NCI-H510A (cell line): ENCODE measurements at regions not wholly inside any gene's neighbourhood (a gene's known extent, or its start where the extent isn't known, plus 50 kb on each side); places are given as distances from the start of the nearest gene placed in this dataset.
"Not testable (repeated sequence)": the region's sequence is repeated elsewhere in the genome, so short reads cannot be mapped to it uniquely, and the experiment has no call there.

Source experiments
- DNase-seq: peaks from one replicate; lab custom pipeline; 2025; lab: John Stamatoyannopoulos, UW

DNA sequence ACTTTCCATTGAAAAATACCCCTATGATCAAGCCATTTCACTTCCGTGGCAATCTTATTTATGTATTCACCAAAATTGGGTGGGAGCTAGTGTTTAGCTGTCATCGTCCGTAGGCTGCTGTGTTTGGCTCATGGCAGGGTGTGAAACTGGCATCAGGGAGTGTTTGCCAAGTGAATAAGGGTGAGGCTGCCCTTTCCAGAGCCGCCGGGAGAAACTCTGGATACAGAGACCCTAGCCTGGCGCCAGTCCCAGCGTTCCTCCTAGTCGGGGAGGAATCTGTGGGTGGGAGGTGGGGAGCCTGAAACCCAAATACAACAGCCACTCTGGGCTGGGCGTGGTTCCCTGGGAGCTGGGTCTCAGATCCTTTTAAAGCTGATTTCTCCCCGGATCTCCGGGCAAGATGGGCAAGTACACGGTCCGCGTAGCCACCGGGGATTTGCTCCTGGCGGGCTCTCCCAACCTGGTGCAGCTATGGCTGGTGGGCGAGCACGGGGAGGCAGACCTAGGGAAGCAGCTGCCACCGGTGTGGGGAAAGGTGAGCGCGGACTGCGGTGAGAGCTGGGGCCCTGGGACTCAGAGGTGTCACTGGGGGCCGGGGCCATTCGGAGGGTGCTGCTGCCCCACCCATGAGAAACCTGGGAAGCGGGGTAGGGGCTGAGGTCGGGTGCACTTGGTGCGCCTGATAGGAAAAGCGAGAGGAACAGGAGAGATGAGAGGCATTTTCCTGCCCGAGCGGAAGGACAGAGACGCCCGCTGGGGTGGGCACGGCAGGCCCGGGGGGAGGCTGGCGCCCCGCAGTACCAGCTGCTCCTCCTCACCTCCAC is 62.1 kb upstream of the TEKT1 start:
- DNase-seq: no peak

DNA sequence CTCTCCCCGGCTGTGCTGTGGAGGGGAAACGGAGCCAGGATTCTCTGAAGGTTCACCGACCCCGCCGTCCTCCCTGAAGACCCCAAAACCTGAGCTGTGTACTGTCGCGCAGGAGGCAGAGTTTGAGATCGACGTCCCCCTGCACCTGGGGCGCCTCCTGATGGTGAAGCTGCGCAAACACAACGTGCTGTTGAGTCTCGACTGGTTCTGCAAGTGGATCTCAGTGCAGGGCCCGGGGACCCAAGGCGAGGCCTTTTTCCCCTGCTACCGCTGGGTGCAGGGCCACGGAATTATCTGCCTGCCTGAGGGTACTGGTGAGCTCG is 62.6 kb upstream of the TEKT1 start:
- DNase-seq: no peak

DNA sequence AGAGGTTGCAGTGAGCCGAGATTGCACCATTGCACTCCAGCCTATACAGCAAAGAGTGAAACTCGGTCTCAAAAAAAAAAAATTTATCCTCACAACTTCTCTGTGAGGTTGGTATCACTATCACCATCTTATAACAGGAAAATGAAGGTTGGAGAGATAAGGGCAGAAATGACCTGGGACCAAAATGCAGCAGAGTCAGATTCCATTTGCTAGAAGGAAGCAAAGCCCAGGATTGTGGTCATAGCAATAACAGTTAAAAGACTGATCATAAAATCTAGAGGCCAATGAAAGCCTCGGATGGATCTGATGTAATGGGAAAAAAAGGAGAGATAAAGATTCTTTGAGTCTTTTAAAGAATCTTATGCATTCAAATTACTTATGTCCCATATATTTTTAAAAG is 69.6 kb upstream of the TEKT1 start:
- no peak for DNase-seq

DNA sequence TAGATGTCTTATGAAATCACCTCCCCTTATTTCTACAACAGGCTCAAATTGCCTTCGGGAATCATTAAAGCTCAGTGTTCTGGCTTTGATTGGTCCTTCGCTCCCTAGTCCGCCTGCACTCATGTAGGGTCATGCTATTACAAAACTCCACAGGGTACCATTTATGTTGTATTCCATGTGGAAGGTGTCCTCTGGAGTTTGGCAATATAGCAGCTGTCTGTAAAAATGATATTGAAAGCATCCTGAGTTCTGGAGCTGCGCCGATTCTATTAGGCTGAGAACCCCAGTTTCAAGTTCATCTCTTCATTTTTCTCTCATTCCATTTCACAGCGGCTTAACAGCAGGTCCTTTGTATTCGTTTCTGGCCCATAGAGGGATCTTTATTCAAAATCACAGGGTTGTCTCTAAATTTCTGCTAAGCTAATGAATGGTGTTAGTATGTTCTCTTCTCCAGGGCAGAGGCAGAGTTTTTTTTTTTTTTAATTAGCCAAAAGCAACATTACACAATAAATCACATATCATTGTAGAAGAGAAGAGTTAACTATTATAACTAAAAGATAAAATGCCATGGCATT is 71.9 kb upstream of the TEKT1 start:
- no peak for DNase-seq

DNA sequence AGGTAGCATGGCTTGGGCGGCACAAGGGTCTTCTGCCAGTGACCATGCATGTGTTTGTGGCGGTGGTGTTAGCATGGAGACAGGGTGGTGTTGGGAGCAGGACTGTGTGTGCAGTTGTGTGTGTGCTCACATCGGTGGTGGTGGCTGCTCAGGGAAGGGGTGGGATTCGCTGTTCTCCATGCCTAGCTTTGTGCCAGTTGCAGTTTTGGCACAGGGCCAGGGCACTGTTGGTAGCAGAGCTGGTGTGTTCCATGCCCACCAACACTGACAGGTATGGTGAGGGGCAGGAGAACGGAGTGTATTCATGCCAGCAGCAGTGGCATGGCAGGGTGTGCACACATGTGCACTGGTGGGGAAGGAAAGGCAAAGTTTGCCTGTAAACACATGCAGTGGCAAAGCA is 77.3 kb upstream of the TEKT1 start:
- DNase-seq: no peak

DNA sequence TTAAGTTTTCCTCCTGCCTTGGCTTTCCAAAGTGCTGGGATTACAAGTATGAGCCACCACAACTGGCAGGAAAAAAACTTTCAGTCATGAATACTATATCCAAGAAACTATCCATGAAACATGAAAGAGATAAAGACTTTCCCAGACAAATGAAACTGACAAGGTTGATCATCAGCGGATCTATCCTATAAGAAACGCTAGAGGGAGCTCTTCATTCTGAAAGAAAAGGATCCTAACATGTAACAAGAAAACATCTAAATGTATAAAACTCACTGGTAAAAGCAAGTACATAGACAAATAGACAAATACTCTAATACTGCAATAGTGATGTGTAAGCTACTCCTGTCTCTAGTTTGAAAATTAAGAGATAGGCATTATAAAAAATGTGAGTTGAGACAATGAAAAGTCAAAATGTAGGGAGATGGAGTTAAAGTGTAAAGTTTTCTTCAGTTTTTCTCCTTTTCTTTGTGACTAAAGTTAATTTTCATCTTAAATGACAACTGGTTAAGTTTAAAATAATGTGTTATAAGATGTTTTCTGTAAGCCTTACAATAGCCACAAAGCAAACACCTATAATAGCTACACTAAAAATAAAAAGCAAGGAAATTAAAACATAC is 79.6 kb upstream of the TEKT1 start:
- peak; percentile 8 for DNase-seq

DNA sequence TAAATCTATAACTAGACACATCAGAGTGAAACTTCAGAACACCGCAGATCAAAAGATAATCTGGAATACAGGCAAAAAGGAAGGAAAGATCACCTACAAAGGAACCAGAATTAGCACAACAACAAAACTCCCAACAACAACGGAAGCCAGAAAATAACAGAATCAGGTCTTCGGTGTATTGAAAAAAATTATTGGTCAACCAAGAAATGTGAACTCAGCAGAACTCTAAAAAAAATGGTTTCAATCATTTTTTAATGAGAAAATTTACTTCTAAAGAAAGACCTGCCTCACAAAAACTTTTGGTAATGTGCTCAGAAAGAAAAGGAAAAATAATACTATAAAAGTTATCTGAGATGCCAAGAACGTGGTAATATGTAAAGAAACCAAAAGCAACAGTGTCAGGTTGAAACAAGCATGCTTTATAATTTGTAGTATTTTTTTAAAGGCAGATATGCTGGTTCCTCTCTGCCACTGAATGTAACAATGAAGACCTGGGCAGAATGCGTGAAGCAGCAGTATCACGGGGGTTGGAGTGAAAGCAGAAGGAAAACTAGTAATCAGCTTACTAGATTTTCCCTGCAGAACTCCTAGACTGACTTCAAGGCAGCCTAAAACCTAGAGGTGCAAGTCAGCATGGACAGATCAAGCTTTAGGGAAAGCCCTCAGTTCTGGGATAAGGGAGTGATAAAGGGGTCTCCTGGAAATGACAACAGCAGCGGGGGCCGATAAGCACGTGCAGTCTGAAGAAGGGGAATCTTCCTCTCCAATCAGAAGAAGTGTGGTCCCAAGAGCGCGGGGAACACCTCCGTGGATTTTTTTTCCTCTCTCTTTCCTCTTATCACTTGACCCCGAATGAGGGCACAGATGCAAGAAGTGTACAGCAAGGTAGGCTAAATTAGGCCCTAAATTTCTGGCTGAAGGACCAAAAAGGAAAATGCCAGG is 80.9 kb upstream of the TEKT1 start:
- DNase-seq: no peak

DNA sequence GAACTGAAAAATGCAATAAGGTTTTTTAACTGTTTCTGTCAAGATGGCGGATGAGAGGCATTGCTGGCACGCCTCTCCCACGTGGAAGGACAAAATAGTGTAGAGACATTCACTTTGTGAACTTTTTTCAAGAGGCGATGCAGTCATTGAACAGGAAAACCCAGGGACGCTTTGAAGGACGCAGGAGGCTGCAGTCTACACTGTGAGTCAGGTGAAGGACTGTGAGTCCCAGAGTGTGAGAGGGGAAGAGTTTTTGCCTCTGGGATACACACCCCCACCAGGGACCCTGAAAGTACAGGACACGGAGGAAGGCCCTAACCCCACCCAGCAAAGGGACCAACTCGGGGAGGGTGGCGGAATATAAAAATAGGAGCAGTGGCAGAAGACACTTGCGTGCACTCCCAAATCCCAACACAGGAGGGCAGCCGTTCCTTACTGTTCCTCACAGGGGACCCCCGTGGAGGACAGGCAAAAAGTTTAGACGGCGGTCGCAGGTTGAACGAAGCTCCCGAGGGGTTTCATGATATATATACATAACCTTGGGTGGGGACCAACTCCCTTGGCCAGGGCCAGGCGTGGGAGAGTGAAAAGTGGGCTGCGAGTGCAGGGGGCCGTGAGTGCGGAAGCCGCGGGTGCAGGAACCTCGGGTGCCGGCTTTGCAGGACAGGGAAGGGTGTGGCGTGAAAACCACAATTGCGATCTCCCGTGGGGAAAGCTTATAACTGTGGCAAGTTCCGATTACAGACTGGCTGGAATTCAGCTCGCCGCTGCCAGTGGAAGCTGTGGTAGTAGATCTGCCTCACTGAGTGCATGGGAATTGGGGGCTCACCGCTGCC is 82.0 kb upstream of the ALOX12 start:
- peak; percentile 13 for DNase-seq

DNA sequence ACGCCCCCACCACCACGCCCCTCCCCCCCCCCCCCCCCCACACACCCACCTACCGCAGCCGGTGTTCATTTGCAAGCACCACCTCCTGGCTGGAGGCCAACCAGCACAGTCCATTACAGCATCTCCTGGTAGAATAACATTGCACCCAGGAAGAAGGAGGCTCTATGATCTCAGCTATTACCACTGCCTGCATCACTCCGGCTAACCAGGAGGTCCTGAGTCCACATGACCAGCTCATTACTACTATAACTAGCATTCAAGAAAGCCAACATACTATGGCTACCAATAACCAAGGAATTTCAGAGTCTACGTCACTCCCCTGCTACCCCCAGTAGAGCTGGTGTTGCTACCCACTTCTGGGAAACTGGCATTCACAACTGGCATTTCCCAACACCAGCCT is 81.1 kb upstream of the ALOX12 start:
- no peak for DNase-seq

DNA sequence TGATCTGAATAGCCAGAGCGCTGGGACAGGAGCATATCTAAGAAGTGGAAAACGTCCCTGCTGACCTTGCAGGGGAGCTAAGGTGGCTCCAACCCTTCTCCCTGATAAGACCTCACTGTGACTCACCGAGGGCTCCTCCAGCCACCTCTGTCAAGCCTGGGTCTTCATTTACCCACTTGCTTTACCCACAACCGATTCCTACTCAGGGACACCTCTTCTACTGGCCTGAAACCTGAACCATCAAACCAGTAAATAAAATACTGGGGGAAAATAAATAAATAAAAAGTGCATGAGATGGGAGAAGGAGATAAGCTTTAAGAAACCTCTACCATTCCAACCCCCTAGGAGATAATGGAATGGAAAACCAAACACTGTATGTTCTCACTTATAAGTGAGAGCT is 80.2 kb upstream of the ALOX12 start:
- no peak for DNase-seq

DNA sequence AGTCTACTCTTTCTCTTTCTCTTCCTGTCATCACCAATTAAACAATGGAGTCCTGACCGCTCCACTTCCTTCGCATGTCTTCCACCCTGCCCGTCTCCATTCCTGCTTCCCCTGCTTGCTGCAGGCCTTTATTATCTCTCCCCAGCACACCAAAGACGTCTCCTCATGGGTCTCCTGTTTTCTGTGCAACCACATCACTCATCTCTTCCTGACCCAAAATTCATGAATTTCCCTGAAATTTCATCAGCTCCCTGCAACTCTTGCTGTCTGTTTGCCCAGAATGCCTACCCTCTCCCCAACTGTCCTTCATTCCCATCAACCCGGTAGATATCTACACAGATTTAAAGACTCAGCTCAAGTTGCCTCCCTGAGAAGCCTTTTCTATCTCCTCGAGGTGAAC is 76.7 kb upstream of the ALOX12 start:
- DNase-seq: no peak

DNA sequence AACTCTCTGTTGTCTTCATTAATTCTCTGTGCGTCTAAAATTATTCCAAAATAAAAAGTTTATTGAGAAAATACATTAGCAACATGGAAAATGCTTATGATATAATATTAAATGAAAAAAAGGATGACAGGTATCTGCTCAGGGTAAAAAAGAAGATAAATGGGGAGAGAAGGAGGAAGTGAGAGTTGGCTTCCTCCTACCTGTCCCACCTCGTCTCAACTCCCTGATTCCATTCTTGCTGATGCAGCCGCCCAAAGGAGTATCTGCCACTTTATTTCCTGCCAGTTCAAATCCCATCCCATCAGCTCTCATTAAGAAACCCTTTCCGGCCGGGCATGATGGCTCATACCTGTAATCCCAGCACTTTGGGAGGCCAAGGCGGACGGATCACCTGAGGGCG is 72.5 kb upstream of the ALOX12 start:
- DNase-seq: no peak

DNA sequence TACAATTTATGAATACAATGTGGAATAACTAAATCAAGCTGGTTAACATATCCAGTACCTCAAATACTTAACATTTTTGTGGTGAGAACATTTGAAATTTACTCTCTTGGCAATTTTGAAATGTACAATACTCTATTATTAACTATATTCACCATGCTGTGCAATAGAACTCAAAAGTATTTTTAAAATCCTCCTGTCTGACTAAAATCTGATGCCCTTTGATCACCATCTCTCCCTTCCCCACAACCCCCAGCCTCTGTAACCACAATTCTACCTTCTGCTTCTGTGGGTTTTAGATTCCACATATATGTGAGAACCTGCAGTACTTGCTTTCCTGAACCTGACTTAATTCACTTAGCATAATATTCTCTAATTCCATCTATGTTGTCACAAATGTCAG is 71.6 kb upstream of the ALOX12 start:
- DNase-seq: no peak

DNA sequence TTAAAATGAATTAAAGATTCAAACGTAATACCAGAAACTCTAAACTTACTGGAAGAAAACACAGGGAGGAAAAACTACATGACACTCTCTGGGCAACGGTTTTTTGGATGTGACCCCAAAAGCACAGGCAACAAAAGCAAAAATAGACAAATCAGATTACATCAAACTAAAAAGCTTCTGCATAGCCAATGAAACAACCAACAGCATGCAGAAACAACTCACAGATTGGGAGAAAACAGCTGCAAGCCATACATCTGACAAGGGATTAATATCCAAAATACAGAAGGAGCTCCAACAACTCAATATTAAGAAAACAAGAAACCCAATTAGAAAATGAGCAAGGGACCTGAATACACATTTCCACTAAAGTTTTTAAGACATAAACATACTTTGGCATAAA is 69.2 kb upstream of the ALOX12 start:
- DNase-seq: no peak

DNA sequence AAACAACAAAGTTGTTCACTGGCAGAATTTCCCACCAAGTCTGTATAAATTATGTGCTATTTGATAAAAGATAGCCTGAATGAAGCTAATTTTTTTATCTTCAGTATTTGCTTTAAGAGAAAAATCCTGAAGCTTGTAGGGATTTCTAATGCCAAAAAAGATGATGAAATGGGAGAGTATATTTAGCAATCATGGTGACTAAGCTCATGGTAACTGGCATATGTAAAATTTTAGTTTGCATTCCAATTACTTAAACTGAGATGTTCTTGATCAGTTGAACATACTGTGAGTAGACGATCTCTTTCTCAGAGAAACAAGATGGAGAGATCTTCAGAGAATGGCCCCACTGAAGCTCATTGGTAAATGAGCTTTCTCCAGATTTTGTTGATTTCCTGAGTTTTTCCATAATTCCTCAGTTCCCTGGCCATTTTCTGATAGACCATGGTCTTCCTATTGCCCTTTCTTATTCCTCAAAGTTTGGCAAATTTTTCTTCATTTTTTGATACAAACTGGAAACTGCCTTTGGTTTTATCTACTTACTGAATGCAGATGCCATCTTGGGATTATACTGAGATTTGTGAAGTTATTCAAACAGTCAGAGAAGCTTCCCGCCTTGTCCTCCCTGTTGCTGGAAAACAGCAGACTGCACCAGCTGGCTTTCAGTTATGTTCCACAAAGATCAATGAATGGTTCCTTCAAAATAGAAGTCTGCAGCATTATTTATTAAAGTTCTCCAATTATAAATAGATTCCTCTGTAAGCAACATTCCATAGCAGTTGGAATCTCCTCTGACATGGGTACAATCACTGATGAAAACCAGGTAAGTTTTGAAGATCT is 68.3 kb upstream of the ALOX12 start:
- no peak for DNase-seq

DNA sequence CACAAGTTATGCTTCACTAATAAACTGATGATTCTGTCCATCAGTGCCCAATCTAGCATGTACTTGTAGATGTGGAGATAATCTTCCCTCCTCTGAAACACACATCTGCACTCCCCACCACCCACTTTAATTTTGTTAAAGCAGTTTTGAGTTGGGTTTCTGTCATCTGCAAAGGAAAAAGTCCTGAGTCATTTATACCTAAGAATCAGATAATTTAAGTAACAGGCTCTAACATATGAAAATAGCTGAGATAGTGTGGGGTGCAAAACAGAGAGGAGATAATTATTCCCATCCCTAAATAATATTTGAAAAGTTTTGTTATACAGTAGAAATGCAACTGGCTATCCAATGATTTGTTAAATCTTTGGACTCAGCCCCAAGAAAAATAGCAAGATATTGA is 67.7 kb upstream of the ALOX12 start:
- no peak for DNase-seq

DNA sequence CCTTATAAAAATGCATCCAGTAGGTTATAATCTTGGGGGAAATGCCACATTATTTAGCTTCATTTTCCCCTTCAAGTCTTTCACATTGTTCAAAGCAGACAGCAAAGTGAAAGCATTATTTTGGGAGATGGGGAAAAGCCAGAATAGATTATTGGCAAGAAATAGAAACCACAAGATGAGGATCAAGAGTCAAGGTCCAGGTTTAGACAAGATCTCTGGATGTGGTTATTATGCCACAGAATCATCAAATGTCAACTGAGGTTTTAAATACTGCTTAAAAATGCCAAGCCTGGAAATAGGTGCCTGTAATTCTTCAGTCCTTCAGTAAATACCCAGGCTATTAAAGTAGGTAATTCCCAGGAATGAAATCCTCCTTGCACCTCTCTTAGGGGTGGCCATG is 65.1 kb upstream of the ALOX12 start:
- DNase-seq: no peak

DNA sequence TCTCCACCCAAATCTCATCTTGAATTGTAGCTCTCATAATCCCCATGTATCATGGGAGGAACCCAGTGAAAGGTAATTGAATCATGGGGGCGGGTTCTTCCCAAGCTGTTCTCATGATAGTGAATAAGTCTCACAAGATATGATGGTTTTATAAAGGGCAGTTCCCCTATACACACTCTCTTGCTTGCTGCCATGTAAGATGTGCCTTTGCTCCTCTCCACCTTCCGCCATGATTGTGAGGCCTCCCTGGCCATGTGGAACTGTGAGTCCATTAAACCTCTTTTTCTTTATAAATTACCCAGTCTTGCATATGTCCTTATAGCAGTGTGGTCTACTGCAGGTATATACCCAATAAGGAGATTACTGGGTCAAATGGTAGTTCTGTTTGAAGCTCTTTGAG is 61.3 kb upstream of the ALOX12 start:
- not testable (repeated sequence) for DNase-seq

DNA sequence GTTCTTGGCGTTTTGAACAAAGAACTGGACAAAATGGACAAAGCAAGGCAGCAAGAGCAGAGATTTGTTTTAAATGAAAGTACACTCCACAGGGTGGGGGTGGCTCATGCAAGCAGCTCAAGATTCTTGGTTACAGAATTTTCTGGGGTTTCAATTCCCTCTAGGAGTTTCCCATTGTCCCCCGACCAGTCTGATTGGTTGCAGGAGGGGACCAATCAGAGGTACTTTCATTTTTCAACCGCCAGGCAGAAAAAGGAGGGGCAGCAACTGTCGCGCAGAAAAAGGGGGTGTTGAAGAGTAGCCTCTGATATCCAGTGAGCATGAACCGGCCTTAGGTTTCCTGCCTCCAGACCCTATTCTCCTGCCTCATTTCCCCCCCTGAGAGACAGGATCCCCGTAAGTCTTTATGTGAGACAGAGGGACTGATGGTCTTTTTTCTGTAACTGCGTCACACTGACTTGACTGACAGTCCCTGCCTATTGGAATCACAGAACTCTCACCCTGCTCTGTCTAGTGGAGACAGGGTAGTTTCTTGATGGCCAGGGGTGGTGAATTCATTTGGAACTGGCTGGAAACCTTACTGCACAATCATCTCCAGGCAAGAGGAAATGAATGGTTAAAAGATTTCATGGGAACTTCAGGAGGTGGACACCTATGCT is 59.4 kb upstream of the ALOX12 start:
- no peak for DNase-seq

DNA sequence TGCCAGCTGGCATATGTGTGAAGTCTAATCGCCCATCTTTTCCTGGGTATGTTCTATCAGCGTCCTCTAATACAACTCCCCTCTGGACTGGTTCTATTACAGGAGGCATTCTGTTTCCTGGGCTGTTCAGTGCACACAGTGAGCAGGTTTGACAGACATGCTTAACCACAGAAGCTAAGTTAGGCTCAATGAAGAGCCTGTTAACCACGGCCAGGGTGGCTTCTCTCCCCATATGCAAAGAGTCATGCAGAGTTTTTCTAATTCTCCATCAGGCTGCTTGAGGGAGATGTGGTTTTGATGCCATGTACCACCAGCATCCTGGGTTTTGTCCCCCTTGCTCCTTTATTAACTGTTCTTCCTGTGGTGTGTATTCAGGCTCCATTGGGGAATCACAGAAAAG is 57.2 kb upstream of the ALOX12 start:
- no peak for DNase-seq
